Right atrium auricular region (tissue), 2 donors: ENCODE measurements at regions not wholly inside any gene's neighbourhood (a gene's known extent, or its start where the extent isn't known, plus 50 kb on each side); places are given as distances from the start of the nearest gene placed in this dataset.

ENCODE experiments used
- DNase-seq: peaks from one replicate; pipeline ENCODE4 v3.0.0-alpha.2; 2019; ENCODE audit warnings: low spot score
- H3K27ac ChIP-seq, 2 donors: fragments of 200-600 bp; sonication (generic); 1 replicate in 1 of 2; 2 replicates in 1 of 2; pipeline ENCODE4 v1.5.1; 2016 to 2019
- H3K27me3 ChIP-seq, 2 donors: fragments of 200-600 bp; sonication (generic); one replicate each; pipeline versions ENCODE4 v1.5.1 to v1.6.0; 2017 to 2019
- H3K36me3 ChIP-seq: fragments of 200-600 bp; sonication (generic); one replicate; pipeline ENCODE4 v1.5.1; 2016
- H3K4me1 ChIP-seq, 2 donors: fragments of 200-600 bp; sonication (generic); one replicate each; pipeline versions ENCODE4 v1.5.1 to v1.6.0; 2017 to 2019
- H3K4me3 ChIP-seq, 2 donors: fragments of 200-600 bp; sonication (generic); 1 replicate in 1 of 2; 2 replicates in 1 of 2; pipeline ENCODE4 v1.5.1; 2017 to 2019; ENCODE audit warnings: mild to moderate bottlenecking in 1 of 2, moderate library complexity in 1 of 2
- H3K9me3 ChIP-seq, 2 donors: fragments of 200-600 bp; sonication (generic); one replicate each; pipeline ENCODE4 v1.5.1; 2019
- TF ChIP-seq, protein P1 (sequence below), 2 donors: fragments of 200-600 bp; sonication (generic); IDR thresholded peaks; one replicate each; pipeline ENCODE4 v1.5.1; 2019; ENCODE audit warnings: antibody characterized with exemption in 2 of 2

DNA sequence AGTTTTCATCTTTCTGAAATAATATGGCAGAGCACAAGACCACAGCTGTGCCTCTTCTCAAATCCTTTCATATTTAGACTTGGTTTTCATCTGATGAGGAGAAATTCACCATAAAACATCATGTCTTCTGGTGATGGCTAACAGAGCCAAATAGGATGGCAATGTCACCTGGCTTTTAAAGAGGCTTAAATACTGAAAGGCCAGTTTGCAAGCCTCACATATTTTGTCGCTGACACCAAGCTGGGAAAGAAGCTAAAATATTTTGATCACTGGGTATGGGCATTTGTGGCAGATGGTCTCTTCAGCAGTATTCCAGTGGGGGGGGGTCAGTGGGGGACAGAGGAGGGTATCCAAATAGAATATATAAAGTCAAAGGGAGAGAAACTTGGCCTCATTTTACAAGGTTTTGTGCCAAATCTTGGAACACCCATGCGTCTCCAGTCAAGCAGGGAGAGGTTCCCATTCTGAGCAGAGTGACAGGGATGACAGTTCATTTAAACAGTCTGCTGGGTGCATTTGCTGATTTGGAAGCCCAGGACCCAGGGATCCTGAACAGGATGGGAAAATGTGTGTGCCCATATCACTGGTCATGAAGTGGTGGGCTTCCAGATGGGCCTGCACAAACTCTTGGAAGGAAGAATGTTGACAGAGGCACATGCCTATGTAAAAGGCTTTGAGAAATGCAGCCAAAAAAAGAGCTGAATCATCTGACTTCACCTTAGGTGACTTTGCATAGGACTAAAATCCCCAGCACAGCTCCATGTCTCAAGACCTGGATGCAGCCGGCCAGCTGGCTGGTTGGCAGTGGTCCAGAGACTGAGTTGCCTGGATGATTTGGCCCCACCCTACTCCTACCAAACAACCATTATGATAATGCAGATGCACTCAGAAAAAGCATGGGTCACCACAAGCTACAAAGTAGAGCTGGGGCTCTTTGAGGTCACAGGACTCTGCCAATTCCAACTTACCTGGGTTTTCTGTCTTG, 484.4 kb upstream of the NR3C2 start:
- TF ChIP-seq, protein P1, sequence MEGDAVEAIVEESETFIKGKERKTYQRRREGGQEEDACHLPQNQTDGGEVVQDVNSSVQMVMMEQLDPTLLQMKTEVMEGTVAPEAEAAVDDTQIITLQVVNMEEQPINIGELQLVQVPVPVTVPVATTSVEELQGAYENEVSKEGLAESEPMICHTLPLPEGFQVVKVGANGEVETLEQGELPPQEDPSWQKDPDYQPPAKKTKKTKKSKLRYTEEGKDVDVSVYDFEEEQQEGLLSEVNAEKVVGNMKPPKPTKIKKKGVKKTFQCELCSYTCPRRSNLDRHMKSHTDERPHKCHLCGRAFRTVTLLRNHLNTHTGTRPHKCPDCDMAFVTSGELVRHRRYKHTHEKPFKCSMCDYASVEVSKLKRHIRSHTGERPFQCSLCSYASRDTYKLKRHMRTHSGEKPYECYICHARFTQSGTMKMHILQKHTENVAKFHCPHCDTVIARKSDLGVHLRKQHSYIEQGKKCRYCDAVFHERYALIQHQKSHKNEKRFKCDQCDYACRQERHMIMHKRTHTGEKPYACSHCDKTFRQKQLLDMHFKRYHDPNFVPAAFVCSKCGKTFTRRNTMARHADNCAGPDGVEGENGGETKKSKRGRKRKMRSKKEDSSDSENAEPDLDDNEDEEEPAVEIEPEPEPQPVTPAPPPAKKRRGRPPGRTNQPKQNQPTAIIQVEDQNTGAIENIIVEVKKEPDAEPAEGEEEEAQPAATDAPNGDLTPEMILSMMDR (IDR thresholded peaks at IDR 0.05), result no peak
- no peaks in the 10 kb centered on the region for H3K27me3 ChIP-seq
- H3K27ac ChIP-seq, result no peak overlapping the region
- no peaks in the 10 kb centered on the region for H3K36me3 ChIP-seq
- H3K9me3 ChIP-seq, result no peaks in the 10 kb centered on the region
- no peak overlapping the region for H3K4me3 ChIP-seq
- no peaks in the 10 kb centered on the region for H3K4me1 ChIP-seq
- no peak for DNase-seq

DNA sequence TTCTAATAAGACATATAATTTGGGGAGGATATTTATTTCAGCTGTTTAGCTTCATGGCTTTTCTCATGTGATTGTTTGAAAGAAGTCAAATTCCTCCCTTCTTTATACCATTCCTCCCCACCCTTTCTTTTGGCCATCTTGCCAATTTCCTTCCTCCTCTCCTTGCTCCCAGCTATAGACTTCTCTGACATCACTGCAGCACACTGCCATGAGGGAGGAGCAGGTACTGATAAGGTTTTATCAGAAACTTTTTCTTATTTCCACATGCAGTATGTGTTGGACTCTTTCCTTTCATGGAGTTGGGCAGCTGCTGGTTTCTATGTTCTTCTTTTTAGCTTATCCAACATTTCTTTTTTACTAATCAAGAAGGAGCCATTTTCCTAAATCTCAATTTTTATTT, 481.7 kb upstream of the NR3C2 start:
- no peak for DNase-seq
- Histone ChIP-seq H3K4me3 (no peak overlapping the region), H3K9me3 (no peaks in the 10 kb centered on the region), H3K27ac (no peak overlapping the region), H3K36me3 (no peaks in the 10 kb centered on the region), H3K27me3 (no peaks in the 10 kb centered on the region), H3K4me1 (no peaks in the 10 kb centered on the region)
- TF ChIP-seq, protein P1 (IDR thresholded peaks at IDR 0.05), result no peak

- Histone ChIP-seq H3K27ac (no peak overlapping the region), H3K9me3 (no peaks in the 10 kb centered on the region), H3K27me3 (no peaks in the 10 kb centered on the region), H3K4me3 (no peak overlapping the region), H3K36me3 (no peaks in the 10 kb centered on the region), H3K4me1 (no peaks in the 10 kb centered on the region)
- TF ChIP-seq, protein P1 (IDR thresholded peaks at IDR 0.05), result no peak
- DNase-seq, result no peak
These were observed 480.3 kb upstream of the NR3C2 start for GRCh38 chr4:148922497-148922896.

DNA sequence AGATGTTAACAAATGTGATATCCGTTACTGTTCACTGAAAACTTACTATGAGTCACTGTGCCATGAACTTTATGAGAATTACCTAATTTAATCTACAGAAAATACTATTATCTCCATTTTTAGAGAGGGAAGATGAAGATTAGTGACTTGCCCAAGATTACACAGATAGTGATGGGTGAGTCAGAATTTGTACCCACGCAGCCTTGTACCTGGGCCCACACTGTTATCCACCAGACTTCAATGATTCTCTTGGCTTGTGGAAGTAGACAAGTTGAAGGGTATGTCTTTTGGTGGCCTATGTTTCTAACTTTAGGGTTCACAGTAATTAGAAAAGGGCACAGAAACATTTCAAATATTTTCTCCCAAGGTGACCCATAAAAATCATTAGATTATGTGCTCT, 472.5 kb upstream of the NR3C2 start:
- no peaks in the 10 kb centered on the region for H3K4me1 ChIP-seq
- no peaks in the 10 kb centered on the region for H3K27me3 ChIP-seq
- TF ChIP-seq, protein P1 (IDR thresholded peaks at IDR 0.05), result no peak
- H3K9me3 ChIP-seq, result no peaks in the 10 kb centered on the region
- H3K36me3 ChIP-seq, result no peaks in the 10 kb centered on the region
- no peak overlapping the region for H3K4me3 ChIP-seq
- no peak overlapping the region for H3K27ac ChIP-seq
- no peak for DNase-seq

DNA sequence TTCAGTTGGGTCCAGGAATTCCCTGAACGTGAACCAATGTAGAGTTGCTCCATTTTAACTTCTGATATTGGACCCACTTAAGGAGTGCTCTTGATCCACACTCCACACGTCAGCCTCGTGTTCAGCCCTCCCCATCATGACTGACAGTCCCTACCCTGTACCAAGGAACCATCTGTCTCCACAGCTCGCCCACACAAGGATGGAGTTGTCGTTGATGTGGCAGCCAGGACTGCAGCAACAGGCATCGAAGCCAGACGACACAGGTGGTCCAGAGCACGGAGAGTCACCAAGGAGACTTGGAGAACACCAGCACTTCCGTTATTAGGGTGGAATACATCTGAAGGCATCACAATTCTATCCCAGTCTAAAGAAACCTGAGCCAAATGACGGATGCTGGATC, 472.1 kb upstream of the NR3C2 start:
- Histone ChIP-seq H3K36me3 (no peaks in the 10 kb centered on the region), H3K27ac (no peak overlapping the region), H3K27me3 (no peaks in the 10 kb centered on the region), H3K4me1 (no peaks in the 10 kb centered on the region), H3K4me3 (no peak overlapping the region), H3K9me3 (no peaks in the 10 kb centered on the region)
- no peak for DNase-seq
- TF ChIP-seq, protein P1 (IDR thresholded peaks at IDR 0.05), result no peak
